Epithelial cell of proximal tubule (primary cell): ENCODE measurements at regions not wholly inside any gene's neighbourhood (a gene's known extent, or its start where the extent isn't known, plus 50 kb on each side); places are given as distances from the start of the nearest gene placed in this dataset.

Experiments used
- DNase-seq: peaks from one replicate; pipeline ENCODE4 v3.0.0-alpha.2; 2011; ENCODE audit warnings: low read depth
- H3K4me3 ChIP-seq: 2 replicates; pipeline ENCODE4 v1.5.1; 2011; ENCODE audit warnings: low read depth, mild to moderate bottlenecking, low read length
- CTCF ChIP-seq: conservative IDR thresholded peaks from 2 replicates; pipeline ENCODE4 v1.5.1; 2012; ENCODE audit warnings: low read depth, mild to moderate bottlenecking, low read length

- DNase-seq: no peak
Observed at GRCh38 chr9:23555851-23556250, 270.2 kb downstream of the ELAVL2 start.

DNA sequence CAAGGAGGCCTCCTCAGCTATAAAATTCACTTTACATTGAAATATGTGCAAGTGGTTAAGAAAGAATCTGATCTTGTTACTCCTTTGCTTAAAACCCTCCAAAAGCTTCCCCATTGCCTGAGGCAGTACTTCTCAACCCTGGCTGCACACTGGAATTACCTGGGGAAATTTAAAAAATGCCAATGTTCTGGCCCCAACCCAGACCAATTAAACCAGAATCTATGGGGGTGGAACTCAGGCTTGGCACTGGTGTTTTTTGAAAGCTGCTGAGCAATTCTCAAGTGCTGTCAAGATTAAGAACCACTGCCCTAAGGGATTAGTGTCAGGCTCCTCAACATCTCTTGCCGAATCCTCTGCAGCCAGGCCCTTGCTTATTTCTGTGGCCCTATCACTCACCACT lies 269.6 kb downstream of the ELAVL2 start:
- no peak for DNase-seq

More at GRCh38 chr9:23555851-23556250, 270.2 kb downstream of the ELAVL2 start:
- TF ChIP-seq CTCF: no peak
- no peak overlapping the region for H3K4me3 ChIP-seq

GRCh38 chr9:23557689-23558088 lies 268.4 kb downstream of the ELAVL2 start:
- DNase-seq: no peak

More for the DNA sequence above, 269.6 kb downstream of the ELAVL2 start:
- no peak overlapping the region for H3K4me3 ChIP-seq
- no peak for TF ChIP-seq CTCF

GRCh38 chr9:23559522-23559921 lies 266.5 kb downstream of the ELAVL2 start:
- TF ChIP-seq CTCF: no peak
- no peak for DNase-seq
- H3K4me3 ChIP-seq: no peak overlapping the region

More at GRCh38 chr9:23557689-23558088, 268.4 kb downstream of the ELAVL2 start:
- no peak overlapping the region for H3K4me3 ChIP-seq
- TF ChIP-seq CTCF: no peak

GRCh38 chr9:23563517-23563916 lies 262.5 kb downstream of the ELAVL2 start:
- H3K4me3 ChIP-seq: no peak overlapping the region
- no peak for TF ChIP-seq CTCF
- no peak for DNase-seq

DNA sequence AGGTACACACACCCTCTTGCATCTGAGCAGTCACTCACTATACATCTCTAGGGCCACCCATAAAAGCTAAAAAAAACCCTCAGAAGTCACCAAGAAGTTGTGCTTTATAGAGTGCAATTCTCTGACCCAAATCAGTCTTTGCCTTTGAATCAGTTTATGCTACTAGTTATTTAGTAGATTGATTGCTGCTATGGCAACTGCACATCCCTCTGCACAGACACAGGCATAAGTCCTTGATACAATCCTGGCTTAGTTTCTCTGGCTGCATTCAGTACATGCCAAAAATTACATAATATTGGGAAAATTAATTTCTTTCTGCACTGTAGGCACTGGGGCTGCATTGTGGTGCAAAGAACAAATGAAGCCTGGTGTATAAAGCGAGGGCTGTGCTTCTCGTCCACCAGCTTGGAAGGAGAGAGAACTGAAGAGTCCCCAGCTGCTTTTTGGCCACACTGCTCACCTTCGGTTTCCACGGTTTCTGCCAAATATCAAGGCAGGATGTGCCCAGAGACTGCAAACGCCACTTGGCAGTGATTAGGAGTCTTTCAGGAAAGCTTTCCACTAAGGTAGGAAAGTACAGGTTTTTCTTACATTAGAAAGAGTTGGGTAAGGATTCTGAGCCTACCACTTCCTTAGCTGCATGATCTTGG lies 258.4 kb downstream of the ELAVL2 start:
- no peak for DNase-seq
- no peak for TF ChIP-seq CTCF
- H3K4me3 ChIP-seq: no peak overlapping the region

GRCh38 chr9:23571414-23572104 lies 254.5 kb downstream of the ELAVL2 start:
- no peak overlapping the region for H3K4me3 ChIP-seq
- no peak for DNase-seq
- TF ChIP-seq CTCF: no peak
